Nephron progenitor cell (in vitro differentiated cells): ENCODE measurements at regions not wholly inside any gene's neighbourhood (a gene's known extent, or its start where the extent isn't known, plus 50 kb on each side); places are given as distances from the start of the nearest gene placed in this dataset.

ENCODE experiments used
- DNase-seq: peaks from one replicate; pipeline ENCODE4 v3.0.0; 2021
- H3K27ac Mint-ChIP-seq: 2 replicates; pipeline ENCODE4 v1.8.0; 2021; ENCODE audit warnings: mild to moderate bottlenecking, moderate library complexity, mixed read lengths
- H3K27me3 Mint-ChIP-seq: 2 replicates; pipeline ENCODE4 v1.8.0; 2021; ENCODE audit warnings: mild to moderate bottlenecking, low read depth, mixed read lengths; ENCODE audit not compliant: poor library complexity
- H3K36me3 Mint-ChIP-seq: 2 replicates; pipeline ENCODE4 v1.8.0; 2021; ENCODE audit warnings: low read depth, mixed read lengths
- H3K4me1 Mint-ChIP-seq: 2 replicates; pipeline ENCODE4 v1.8.0; 2021; ENCODE audit warnings: mixed read lengths
- H3K4me3 Mint-ChIP-seq: 2 replicates; pipeline ENCODE4 v1.8.0; 2021; ENCODE audit warnings: mild to moderate bottlenecking, moderate library complexity, mixed read lengths
- H3K9me3 Mint-ChIP-seq: 2 replicates; pipeline ENCODE4 v1.8.0; 2021; ENCODE audit warnings: mild to moderate bottlenecking, moderate library complexity, mixed read lengths
- CTCF ChIP-seq: fragments of 200-600 bp; sonication (generic); IDR thresholded peaks from 2 replicates; pipeline ENCODE4 v1.5.0; 2021; ENCODE audit warnings: antibody characterized with exemption

GRCh38 chr7:50212666-50213621 lies 91.6 kb upstream of the IKZF1 start:
- no peak overlapping the region for H3K4me3 Mint-ChIP-seq
- TF ChIP-seq CTCF = no peak
- peaks cover 5% of the 10 kb centered on the region for H3K4me1 Mint-ChIP-seq
- H3K9me3 Mint-ChIP-seq = no peaks in the 10 kb centered on the region
- peaks cover 21% of the 10 kb centered on the region for H3K27me3 Mint-ChIP-seq
- no peak for DNase-seq
- H3K27ac Mint-ChIP-seq = no peak overlapping the region
- H3K36me3 Mint-ChIP-seq = no peaks in the 10 kb centered on the region

GRCh38 chr7:50212016-50212325 lies 92.5 kb upstream of the IKZF1 start:
- no peak for TF ChIP-seq CTCF
- peaks cover 5% of the 10 kb centered on the region for H3K4me1 Mint-ChIP-seq
- no peaks in the 10 kb centered on the region for H3K9me3 Mint-ChIP-seq
- DNase-seq = no peak
- H3K36me3 Mint-ChIP-seq = no peaks in the 10 kb centered on the region
- no peak overlapping the region for H3K4me3 Mint-ChIP-seq
- H3K27me3 Mint-ChIP-seq = peaks cover 21% of the 10 kb centered on the region
- no peak overlapping the region for H3K27ac Mint-ChIP-seq

- H3K4me3 Mint-ChIP-seq = no peak overlapping the region
- H3K27ac Mint-ChIP-seq = no peak overlapping the region
Observed at GRCh38 chr7:50211130-50212015, 93.1 kb upstream of the IKZF1 start.

GRCh38 chr7:50210706-50211115 lies 93.8 kb upstream of the IKZF1 start:
- no peak overlapping the region for H3K27ac Mint-ChIP-seq
- no peaks in the 10 kb centered on the region for H3K9me3 Mint-ChIP-seq
- H3K4me1 Mint-ChIP-seq = peaks cover 5% of the 10 kb centered on the region
- no peak for TF ChIP-seq CTCF
- no peak for DNase-seq
- no peak overlapping the region for H3K4me3 Mint-ChIP-seq
- H3K36me3 Mint-ChIP-seq = no peaks in the 10 kb centered on the region
- peaks cover 24% of the 10 kb centered on the region for H3K27me3 Mint-ChIP-seq

More at GRCh38 chr7:50211130-50212015, 93.1 kb upstream of the IKZF1 start:
- Mint-ChIP-seq H3K36me3 (no peaks in the 10 kb centered on the region), H3K4me1 (peaks cover 5% of the 10 kb centered on the region), H3K9me3 (no peaks in the 10 kb centered on the region), H3K27me3 (peaks cover 24% of the 10 kb centered on the region)
- DNase-seq = no peak
- no peak for TF ChIP-seq CTCF

- Mint-ChIP-seq H3K9me3 (no peaks in the 10 kb centered on the region), H3K36me3 (no peaks in the 10 kb centered on the region), H3K4me1 (peaks cover 7% of the 10 kb centered on the region), H3K4me3 (no peak overlapping the region), H3K27me3 (peaks cover 21% of the 10 kb centered on the region), H3K27ac (no peak overlapping the region)
- DNase-seq = no peak
- TF ChIP-seq CTCF = no peak
Observed at GRCh38 chr7:50209461-50210135, 94.9 kb upstream of the IKZF1 start.
